H9 (cell line): ENCODE measurements at regions not wholly inside any gene's neighbourhood (a gene's known extent, or its start where the extent isn't known, plus 50 kb on each side); places are given as distances from the start of the nearest gene placed in this dataset.

Experiments
- DNase-seq: peaks from one replicate; pipeline ENCODE4 v3.0.0-alpha.2; 2017
- H2AFZ ChIP-seq: one replicate; pipeline ENCODE4 v1.6.1; 2013; ENCODE audit warnings: mild to moderate bottlenecking, low read length, control low read depth, moderate library complexity
- H2AK5ac ChIP-seq: 2 replicates; pipeline ENCODE4 v1.6.1; 2013; ENCODE audit warnings: low read length, control low read depth, mixed read lengths; ENCODE audit not compliant: insufficient read length
- H2BK120ac ChIP-seq: one replicate; pipeline ENCODE4 v1.6.1; 2013; ENCODE audit warnings: low read depth, mild to moderate bottlenecking, low read length, control low read depth, inconsistent platforms; ENCODE audit not compliant: poor library complexity, severe bottlenecking
- H2BK12ac ChIP-seq: 2 replicates; pipeline ENCODE4 v1.6.1; 2013; ENCODE audit warnings: low read length, control low read depth, mixed read lengths, low read depth; ENCODE audit not compliant: insufficient read length
- H2BK15ac ChIP-seq: 2 replicates; pipeline ENCODE4 v1.6.1; 2013; ENCODE audit warnings: low read depth, low read length, control low read depth
- H2BK20ac ChIP-seq: one replicate; pipeline ENCODE4 v1.6.1; 2013; ENCODE audit warnings: low read depth, mild to moderate bottlenecking, low read length, control low read depth, inconsistent platforms; ENCODE audit not compliant: poor library complexity, severe bottlenecking
- H2BK5ac ChIP-seq: 2 replicates; pipeline ENCODE4 v1.6.1; 2013; ENCODE audit warnings: low read length, control low read depth, mixed read lengths; ENCODE audit not compliant: insufficient read length
- H3K14ac ChIP-seq: 2 replicates; pipeline ENCODE4 v1.6.1; 2013; ENCODE audit warnings: low read length, control low read depth; ENCODE audit not compliant: insufficient read depth
- H3K18ac ChIP-seq: 2 replicates; pipeline ENCODE4 v1.6.1; 2013; ENCODE audit warnings: low read depth, mild to moderate bottlenecking, mixed read lengths, low read length, control low read depth; ENCODE audit not compliant: insufficient read length
- H3K23ac ChIP-seq: 2 replicates; pipeline ENCODE4 v1.6.1; 2013; ENCODE audit warnings: low read length, control low read depth, mixed read lengths, low read depth; ENCODE audit not compliant: insufficient read length
- H3K23me2 ChIP-seq: 2 replicates; pipeline ENCODE4 v1.6.1; 2013; ENCODE audit warnings: low read depth, mild to moderate bottlenecking, mixed read lengths, low read length, control low read depth; ENCODE audit not compliant: insufficient read length, poor library complexity, severe bottlenecking
- H3K27ac ChIP-seq: 2 replicates; pipeline ENCODE4 v1.5.1; 2013; ENCODE audit warnings: low read length, control low read depth, mixed read lengths, low read depth; ENCODE audit not compliant: insufficient read length
- H3K27me3 ChIP-seq: 2 replicates; pipeline ENCODE4 v1.6.1; 2013; ENCODE audit warnings: low read length, control low read depth, inconsistent platforms; ENCODE audit not compliant: insufficient read depth
- H3K4ac ChIP-seq: 2 replicates; pipeline ENCODE4 v1.6.1; 2013; ENCODE audit warnings: low read depth, mild to moderate bottlenecking, control low read depth, inconsistent platforms, low read length, moderate library complexity
- H3K4me1 ChIP-seq: 2 replicates; pipeline ENCODE4 v1.6.1; 2013; ENCODE audit warnings: low read length, control low read depth, inconsistent platforms; ENCODE audit not compliant: insufficient read depth
- H3K4me2 ChIP-seq: 2 replicates; pipeline ENCODE4 v1.6.1; 2013; ENCODE audit warnings: low read length, control low read depth, mixed read lengths; ENCODE audit not compliant: insufficient read length, insufficient read depth
- H3K56ac ChIP-seq: 2 replicates; pipeline ENCODE4 v1.6.1; 2013; ENCODE audit warnings: low read depth, mild to moderate bottlenecking, mixed read lengths, low read length, control low read depth; ENCODE audit not compliant: insufficient read length
- H3K79me1 ChIP-seq: 2 replicates; pipeline ENCODE4 v1.6.1; 2013; ENCODE audit warnings: low read depth, mild to moderate bottlenecking, moderate library complexity, low read length, control low read depth, inconsistent platforms; ENCODE audit not compliant: insufficient read depth, poor library complexity, severe bottlenecking
- H3K79me2 ChIP-seq: 2 replicates; pipeline ENCODE4 v1.6.1; 2013; ENCODE audit warnings: low read length, control low read depth, inconsistent platforms; ENCODE audit not compliant: insufficient read depth
- H3K9ac ChIP-seq: 2 replicates; pipeline ENCODE4 v1.6.1; 2013; ENCODE audit warnings: low read length, control low read depth, mixed read lengths; ENCODE audit not compliant: insufficient read length; ENCODE audit errors: extremely low read depth
- H3K9me3 ChIP-seq: one replicate; pipeline ENCODE4 v1.6.1; 2013; ENCODE audit warnings: low read depth, low read length, inconsistent platforms; ENCODE audit not compliant: control insufficient read depth
- H3T11ph ChIP-seq: one replicate; pipeline ENCODE4 v1.6.1; 2013; ENCODE audit warnings: mild to moderate bottlenecking, low read length, control low read depth, inconsistent platforms
- H4K20me1 ChIP-seq: one replicate; pipeline ENCODE4 v1.6.1; 2013; ENCODE audit not compliant: control insufficient read depth, insufficient read length, insufficient read depth
- H4K5ac ChIP-seq: 2 replicates; pipeline ENCODE4 v1.6.1; 2013; ENCODE audit warnings: low read depth, mild to moderate bottlenecking, mixed read lengths, low read length, control low read depth; ENCODE audit not compliant: insufficient read length
- H4K8ac ChIP-seq: replicated peaks from 2 replicates; pipeline ENCODE4 v1.6.1; 2013; ENCODE audit warnings: low read length, control low read depth, mixed read lengths, low read depth; ENCODE audit not compliant: insufficient read length
- H4K91ac ChIP-seq: 2 replicates; pipeline ENCODE4 v1.6.1; 2013; ENCODE audit warnings: low read depth, mild to moderate bottlenecking, moderate library complexity, mixed read lengths, low read length, control low read depth; ENCODE audit not compliant: insufficient read length
- H3K27ac Mint-ChIP-seq, 3 experiments: 2 replicates in 2 of 3; 3 replicates in 1 of 3; pipeline ENCODE4 v1.8.0; 2020 to 2021; ENCODE audit warnings: mixed read lengths in 3 of 3, mild to moderate bottlenecking in 1 of 3, moderate library complexity in 1 of 3
- H3K27me3 Mint-ChIP-seq: 2 replicates; pipeline ENCODE4 v1.8.0; 2021; ENCODE audit warnings: low read depth, mild to moderate bottlenecking, moderate library complexity, mixed read lengths
- H3K36me3 Mint-ChIP-seq, 3 experiments: 2 replicates in 2 of 3; 3 replicates in 1 of 3; pipeline ENCODE4 v1.8.0; 2020 to 2021; ENCODE audit warnings: low read depth in 3 of 3, mixed read lengths in 3 of 3; ENCODE audit not compliant: insufficient read depth in 1 of 3
- H3K4me1 Mint-ChIP-seq, 2 experiments: 2 replicates each; pipeline ENCODE4 v1.8.0; 2020; ENCODE audit warnings: mixed read lengths in 2 of 2
- H3K4me3 Mint-ChIP-seq, 2 experiments: 2 replicates in 1 of 2; 3 replicates in 1 of 2; pipeline ENCODE4 v1.8.0; 2020 to 2021; ENCODE audit warnings: mild to moderate bottlenecking in 2 of 2, mixed read lengths in 2 of 2, moderate library complexity in 1 of 2
- H3K9me3 Mint-ChIP-seq, 2 experiments: 2 replicates in 1 of 2; 3 replicates in 1 of 2; pipeline ENCODE4 v1.8.0; 2020; ENCODE audit warnings: mild to moderate bottlenecking in 2 of 2, mixed read lengths in 2 of 2, moderate library complexity in 1 of 2
- CTCF ChIP-seq: fragments of 200-600 bp; sonication (generic); conservative IDR thresholded peaks from 3 replicates; pipeline ENCODE4 v1.8.0; 2021; ENCODE audit warnings: antibody characterized with exemption, mild to moderate bottlenecking
- WGBS: extraction: QIAGEN DNeasy Blood & Tissue Kit; methylation state at CpG from one replicate; pipeline ENCODE4 v1.1.7; 2013; ENCODE audit warnings: missing lambda C conversion rate, low lambda C conversion rate, mixed read lengths; ENCODE audit not compliant: insufficient read length; ENCODE audit errors: extremely low coverage; 5-methylcytosine and 5-hydroxymethylcytosine counted together

GRCh38 chr12:111161898-111162297 is 207.0 kb downstream of the PHETA1 start:
- no peak overlapping the region for H3K56ac ChIP-seq
- no peak overlapping the region for H3K4me3 Mint-ChIP-seq
- no peaks in the 10 kb centered on the region for H3K36me3 Mint-ChIP-seq
- no peak overlapping the region for H2BK5ac ChIP-seq
- no peaks in the 10 kb centered on the region; the same call in none of the 2 replicates for H3K27me3 Mint-ChIP-seq
- H2AK5ac ChIP-seq, result no peak overlapping the region
- no peaks in the 10 kb centered on the region for H3K79me2 ChIP-seq
- H2BK120ac ChIP-seq, result no peak overlapping the region
- H3K23ac ChIP-seq, result no peak overlapping the region
- H2BK20ac ChIP-seq, result no peak overlapping the region
- no peak for TF ChIP-seq CTCF
- H3K4me2 ChIP-seq, result no peak overlapping the region
- no peak overlapping the region for H2BK15ac ChIP-seq
- no peak overlapping the region for H2AFZ ChIP-seq
- H2BK12ac ChIP-seq, result no peak overlapping the region
- H3K27ac ChIP-seq, result no peak overlapping the region
- H3K4me1 ChIP-seq, result no peaks in the 10 kb centered on the region; the same call in 1 of the 2 replicates
- no peaks in the 10 kb centered on the region for H4K20me1 ChIP-seq
- no peaks in the 10 kb centered on the region for H3K9me3 ChIP-seq
- H3K27me3 ChIP-seq, result no peaks in the 10 kb centered on the region
- DNase-seq, result no peak
- H4K8ac ChIP-seq, result no peak overlapping the region
- H3K9me3 Mint-ChIP-seq, result no peaks in the 10 kb centered on the region
- no peak overlapping the region for H3K18ac ChIP-seq
- H3K27ac Mint-ChIP-seq, result no peak overlapping the region
- H4K91ac ChIP-seq, result no peak overlapping the region
- WGBS, result no CpG with 5 or more reads among the region's 7 CpGs
- H4K5ac ChIP-seq, result no peak overlapping the region
- no peak overlapping the region for H3K14ac ChIP-seq
- no peak overlapping the region for H3T11ph ChIP-seq
- H3K4ac ChIP-seq, result no peak overlapping the region
- H3K9ac ChIP-seq, result no peak overlapping the region
- no peaks in the 10 kb centered on the region for H3K79me1 ChIP-seq
- peaks cover 19 to 31% of the 10 kb centered on the region in 2 experiments for H3K4me1 Mint-ChIP-seq
- no peaks in the 10 kb centered on the region for H3K23me2 ChIP-seq
